T-cell (primary cell): ENCODE measurements at regions not wholly inside any gene's neighbourhood (a gene's known extent, or its start where the extent isn't known, plus 50 kb on each side); places are given as distances from the start of the nearest gene placed in this dataset.

ENCODE experiments used
- ATAC-seq, 4 experiments: fragments of 200-7000 bp in 3 of 4; fragments of 150-1000 bp in 1 of 4; cut with Tn5 transposase; replicated peaks in 1 of 4; 1 replicate in 3 of 4; 2 replicates in 1 of 4; pipeline ENCODE4 v1.10.0; 2021; ENCODE audit warnings: moderate library complexity in 3 of 4, mild to moderate bottlenecking in 2 of 4, moderate number of reproducible peaks in 1 of 4
- CTCF ChIA-PET, 2 donors: fragments of 300-600 bp; sonication (Branson Sonifier 250); formaldehyde crosslinking; loops; one replicate each; lab custom pipeline; 2022; ENCODE audit warnings: antibody characterized with exemption in 2 of 2; lab: Charles Lee
- POLR2A ChIA-PET, 2 donors: fragments of 300-600 bp; sonication (Branson Sonifier 250); formaldehyde crosslinking; loops; one replicate each; lab custom pipeline; 2022; ENCODE audit warnings: antibody characterized with exemption in 2 of 2; lab: Charles Lee
- DNase-seq, 35 experiments: peaks; one replicate each; pipeline versions ENCODE4 v3.0.0 to v3.0.0-alpha.2; 2013 to 2023
- H3K27ac ChIP-seq: one replicate; pipeline ENCODE4 v1.5.1; 2013; ENCODE audit warnings: low read length
- H3K27me3 ChIP-seq, 2 experiments: replicated peaks in 1 of 2; 1 replicate in 1 of 2; 2 replicates in 1 of 2; pipeline versions ENCODE4 v1.6.1 to v1.7.0; 2013; ENCODE audit warnings: low read length in 1 of 2, mixed read lengths in 1 of 2; ENCODE audit not compliant: control insufficient read depth in 2 of 2, insufficient read depth in 2 of 2; ENCODE audit errors: extremely low read depth in 1 of 2
- H3K36me3 ChIP-seq, 2 donors: 1 replicate in 1 of 2; 2 replicates in 1 of 2; pipeline versions ENCODE4 v1.6.1 to v1.7.0; 2013; ENCODE audit warnings: low read length in 1 of 2; ENCODE audit not compliant: control insufficient read depth in 2 of 2, insufficient read depth in 1 of 2; ENCODE audit errors: extremely low read depth in 1 of 2
- H3K4me1 ChIP-seq, 2 experiments: 1 replicate in 1 of 2; 2 replicates in 1 of 2; pipeline versions ENCODE4 v1.6.1 to v1.7.0; 2013; ENCODE audit warnings: low read length in 2 of 2, mixed read lengths in 1 of 2; ENCODE audit not compliant: insufficient read depth in 2 of 2, control insufficient read depth in 1 of 2; ENCODE audit errors: extremely low read depth in 1 of 2
- H3K4me3 ChIP-seq, 2 donors: 1 replicate in 1 of 2; 2 replicates in 1 of 2; pipeline versions ENCODE4 v1.5.1 to v1.7.0; 2013; ENCODE audit warnings: mild to moderate bottlenecking in 2 of 2, low read length in 1 of 2, moderate library complexity in 1 of 2; ENCODE audit not compliant: control insufficient read depth in 1 of 2; ENCODE audit errors: extremely low read depth in 1 of 2
- H3K9me3 ChIP-seq: 2 replicates; pipeline ENCODE4 v1.7.0; 2013
- H3K27ac Mint-ChIP-seq, 2 donors: one replicate each; pipeline ENCODE4 v1.8.0; 2020 to 2021; ENCODE audit warnings: mild to moderate bottlenecking in 2 of 2, mixed read lengths in 2 of 2
- H3K27me3 Mint-ChIP-seq, 2 donors: one replicate each; pipeline ENCODE4 v1.8.0; 2021 to 2022; ENCODE audit warnings: mixed read lengths in 2 of 2
- H3K36me3 Mint-ChIP-seq: one replicate; pipeline ENCODE4 v1.8.0; 2021; ENCODE audit warnings: mixed read lengths
- H3K4me1 Mint-ChIP-seq, 3 donors: one replicate each; pipeline ENCODE4 v1.8.0; 2020 to 2022; ENCODE audit warnings: mixed read lengths in 3 of 3, mild to moderate bottlenecking in 1 of 3
- H3K4me3 Mint-ChIP-seq, 3 donors: one replicate each; pipeline ENCODE4 v1.8.0; 2020 to 2022; ENCODE audit warnings: mild to moderate bottlenecking in 3 of 3, mixed read lengths in 3 of 3, moderate library complexity in 3 of 3
- H3K9me3 Mint-ChIP-seq, 3 donors: one replicate each; pipeline ENCODE4 v1.8.0; 2020 to 2022; ENCODE audit warnings: mixed read lengths in 3 of 3
- WGBS: methylation state at CpG from one replicate; pipeline ENCODE4 v1.1.5; 2013; ENCODE audit warnings: missing lambda C conversion rate; ENCODE audit not compliant: insufficient coverage; 5-methylcytosine and 5-hydroxymethylcytosine counted together

GRCh38 chr7:16933296-16934279 lies 51.8 kb upstream of the AGR3 start:
- Mint-ChIP-seq H3K27ac (peak overlapping the region; percentile 24 to 63), H3K4me3 (peak overlapping the region in 1 of 3 donors; percentile 63)

GRCh38 chr7:16934722-16935340 lies 53.0 kb upstream of the AGR3 start:
- Histone ChIP-seq H3K36me3 (no peaks in the 10 kb centered on the region), H3K27ac (no peak overlapping the region), H3K9me3 (no peaks in the 10 kb centered on the region), H3K27me3 (no peaks in the 10 kb centered on the region), H3K4me3 (no peak overlapping the region), H3K4me1 (peaks cover 18 to 65% of the 10 kb centered on the region in 2 experiments)
- ATAC-seq (no peak), DNase-seq (no peak)
- H3K36me3 Mint-ChIP-seq = no peaks in the 10 kb centered on the region
- CTCF ChIA-PET = no interaction called here
- no peak overlapping the region for H3K27ac Mint-ChIP-seq
- H3K27me3 Mint-ChIP-seq = no peaks in the 10 kb centered on the region
- no peaks in the 10 kb centered on the region for H3K9me3 Mint-ChIP-seq
- no peak overlapping the region for H3K4me3 Mint-ChIP-seq
- POLR2A ChIA-PET = no interaction called here
- WGBS = no CpG with 5 or more reads among the region's 6 CpGs
- H3K4me1 Mint-ChIP-seq = peaks cover 37 to 52% (median 45%) of the 10 kb centered on the region in 3 donors

More at GRCh38 chr7:16933296-16934279, 51.8 kb upstream of the AGR3 start:
- POLR2A ChIA-PET = no interaction called here
- CTCF ChIA-PET = interaction anchor here in 1 of 2 donors (1.0 kb wide), 1 partner anchor 49 kb away, joined by 4 read pairs; no protein-coding TSS in a partner anchor
- Histone ChIP-seq H3K4me3 (peak overlapping the region in 1 of 2 donors; percentile 47), H3K9me3 (no peaks in the 10 kb centered on the region), H3K36me3 (no peaks in the 10 kb centered on the region), H3K27me3 (no peaks in the 10 kb centered on the region), H3K4me1 (peaks cover 18 to 67% of the 10 kb centered on the region in 2 experiments), H3K27ac (no peak overlapping the region)
- Mint-ChIP-seq H3K27me3 (no peaks in the 10 kb centered on the region), H3K4me1 (peaks cover 45 to 58% (median 52%) of the 10 kb centered on the region in 3 donors), H3K36me3 (no peaks in the 10 kb centered on the region), H3K9me3 (no peaks in the 10 kb centered on the region)
- ATAC-seq = peak in 3 of 4 experiments; percentile 46 to 70 (median 54)
- WGBS = 60% methylated on average over 1 of the region's 5 CpGs
- DNase-seq = peak in 2 of 35 experiments; percentile 4 to 38

- Mint-ChIP-seq H3K27me3 (no peaks in the 10 kb centered on the region), H3K4me3 (no peak overlapping the region), H3K27ac (no peak overlapping the region), H3K36me3 (no peaks in the 10 kb centered on the region), H3K9me3 (no peaks in the 10 kb centered on the region), H3K4me1 (peaks cover 32 to 53% (median 45%) of the 10 kb centered on the region in 3 donors)
- peaks cover 18 to 64% of the 10 kb centered on the region in 2 experiments for H3K4me1 ChIP-seq
- no peak overlapping the region for H3K4me3 ChIP-seq
- H3K9me3 ChIP-seq = no peaks in the 10 kb centered on the region
- WGBS = no CpG with 5 or more reads among the region's 1 CpG
- H3K27ac ChIP-seq = no peak overlapping the region
- CTCF ChIA-PET = no interaction called here
- POLR2A ChIA-PET = no interaction called here
- DNase-seq = no peak
- H3K27me3 ChIP-seq = no peaks in the 10 kb centered on the region
- no peak for ATAC-seq
- H3K36me3 ChIP-seq = no peaks in the 10 kb centered on the region
These were observed 53.6 kb upstream of the AGR3 start for GRCh38 chr7:16935341-16935735.

GRCh38 chr7:16936626-16937422 lies 55.0 kb upstream of the AGR3 start:
- H3K27me3 Mint-ChIP-seq = no peaks in the 10 kb centered on the region
- no peak for ATAC-seq
- Histone ChIP-seq H3K4me3 (no peak overlapping the region), H3K27ac (no peak overlapping the region), H3K27me3 (no peaks in the 10 kb centered on the region), H3K4me1 (peaks cover 12 to 68% of the 10 kb centered on the region in 2 experiments), H3K36me3 (no peaks in the 10 kb centered on the region), H3K9me3 (no peaks in the 10 kb centered on the region)
- no peak overlapping the region for H3K27ac Mint-ChIP-seq
- H3K36me3 Mint-ChIP-seq = no peaks in the 10 kb centered on the region
- H3K9me3 Mint-ChIP-seq = no peaks in the 10 kb centered on the region
- CTCF ChIA-PET = no interaction called here
- H3K4me3 Mint-ChIP-seq = no peak overlapping the region
- WGBS = no CpG with 5 or more reads among the region's 4 CpGs
- peaks cover 29 to 50% (median 42%) of the 10 kb centered on the region in 3 donors for H3K4me1 Mint-ChIP-seq
- no peak for DNase-seq
- POLR2A ChIA-PET = no interaction called here

- CTCF ChIA-PET = interaction anchor here in 1 of 2 donors (0.6 kb wide), 1 partner anchor 11 kb away, joined by 3 read pairs; no protein-coding TSS in a partner anchor
- DNase-seq = no peak
- Histone ChIP-seq H3K36me3 (no peaks in the 10 kb centered on the region), H3K9me3 (no peaks in the 10 kb centered on the region), H3K27ac (no peak overlapping the region), H3K4me3 (no peak overlapping the region), H3K4me1 (peaks cover 0 to 47% of the 10 kb centered on the region in 2 experiments), H3K27me3 (no peaks in the 10 kb centered on the region)
- Mint-ChIP-seq H3K27ac (no peak overlapping the region), H3K27me3 (no peaks in the 10 kb centered on the region), H3K4me3 (no peak overlapping the region), H3K9me3 (no peaks in the 10 kb centered on the region), H3K4me1 (peaks cover 17 to 35% (median 28%) of the 10 kb centered on the region in 3 donors), H3K36me3 (no peaks in the 10 kb centered on the region)
- POLR2A ChIA-PET = no interaction called here
- ATAC-seq = no peak
These were observed 57.4 kb upstream of the AGR3 start for GRCh38 chr7:16939161-16939560.

GRCh38 chr7:16940776-16941175 lies 59.0 kb upstream of the AGR3 start:
- POLR2A ChIA-PET = no interaction called here

More at GRCh38 chr7:16940776-16941175, 59.0 kb upstream of the AGR3 start:
- no peaks in the 10 kb centered on the region for H3K27me3 Mint-ChIP-seq
- H3K36me3 Mint-ChIP-seq = no peaks in the 10 kb centered on the region
- Histone ChIP-seq H3K9me3 (no peaks in the 10 kb centered on the region), H3K27me3 (no peaks in the 10 kb centered on the region), H3K36me3 (no peaks in the 10 kb centered on the region), H3K4me1 (peaks cover 0 to 37% of the 10 kb centered on the region in 2 experiments), H3K4me3 (no peak overlapping the region), H3K27ac (no peak overlapping the region)
- ATAC-seq = no peak
- H3K9me3 Mint-ChIP-seq = no peaks in the 10 kb centered on the region
- DNase-seq = no peak
- H3K4me1 Mint-ChIP-seq = peaks cover 14 to 26% (median 25%) of the 10 kb centered on the region in 3 donors
- H3K4me3 Mint-ChIP-seq = no peak overlapping the region
- no peak overlapping the region for H3K27ac Mint-ChIP-seq
- CTCF ChIA-PET = interaction anchor here in 1 of 2 donors (0.9 kb wide), 1 partner anchor 22 kb away, joined by 3 read pairs; no protein-coding TSS in a partner anchor
